ACC112 (cell line): ENCODE measurements at regions not wholly inside any gene's neighbourhood (a gene's known extent, or its start where the extent isn't known, plus 50 kb on each side); places are given as distances from the start of the nearest gene placed in this dataset.

ENCODE experiments used
- H2AFZ ChIP-seq: fragments of 200-600 bp; sonication (generic); one replicate; pipeline ENCODE4 v1.6.0; 2017; ENCODE audit warnings: antibody characterized with exemption, low read length; ENCODE audit not compliant: unreplicated experiment
- H3K27ac ChIP-seq: fragments of 200-600 bp; sonication (generic); 2 replicates; pipeline ENCODE4 v1.5.1; 2014; ENCODE audit warnings: low read depth, mild to moderate bottlenecking, antibody characterized with exemption, low read length, moderate library complexity
- H3K27me3 ChIP-seq: fragments of 200-600 bp; sonication (generic); 2 replicates; pipeline ENCODE4 v1.6.1; 2014; ENCODE audit warnings: mild to moderate bottlenecking, antibody characterized with exemption, low read length, moderate library complexity, mixed read lengths; ENCODE audit not compliant: insufficient read depth
- H3K36me3 ChIP-seq: fragments of 200-600 bp; sonication (generic); 2 replicates; pipeline ENCODE4 v1.6.1; 2016; ENCODE audit warnings: mild to moderate bottlenecking, antibody characterized with exemption, low read length, moderate library complexity, mixed read lengths; ENCODE audit not compliant: insufficient read depth
- H3K4me1 ChIP-seq: fragments of 200-600 bp; sonication (generic); one replicate; pipeline ENCODE4 v1.6.1; 2016; ENCODE audit warnings: low read length, mixed read lengths; ENCODE audit not compliant: insufficient read depth, unreplicated experiment, control insufficient read depth
- H3K4me3 ChIP-seq: fragments of 200-600 bp; sonication (generic); 2 replicates; pipeline ENCODE4 v1.5.1; 2014; ENCODE audit warnings: mild to moderate bottlenecking, low read depth, low read length
- H3K79me2 ChIP-seq: fragments of 200-600 bp; sonication (generic); one replicate; pipeline ENCODE4 v1.6.0; 2016; ENCODE audit warnings: low read length; ENCODE audit not compliant: control insufficient read depth, unreplicated experiment, insufficient read depth

GRCh38 chr6:133012774-133013173 is 198.4 kb downstream of the RPS12 start:
- Histone ChIP-seq H3K4me3 (no peak overlapping the region), H3K79me2 (no peaks in the 10 kb centered on the region), H3K27ac (no peak overlapping the region), H2AFZ (no peak overlapping the region), H3K4me1 (no peaks in the 10 kb centered on the region), H3K27me3 (no peaks in the 10 kb centered on the region), H3K36me3 (no peaks in the 10 kb centered on the region)

GRCh38 chr6:133016631-133017030 is 202.3 kb downstream of the RPS12 start:
- no peak overlapping the region for H3K27ac ChIP-seq
- no peaks in the 10 kb centered on the region for H3K36me3 ChIP-seq
- no peak overlapping the region for H2AFZ ChIP-seq
- H3K4me1 ChIP-seq = no peaks in the 10 kb centered on the region
- H3K79me2 ChIP-seq = no peaks in the 10 kb centered on the region
- H3K27me3 ChIP-seq = no peaks in the 10 kb centered on the region
- H3K4me3 ChIP-seq = no peak overlapping the region

DNA sequence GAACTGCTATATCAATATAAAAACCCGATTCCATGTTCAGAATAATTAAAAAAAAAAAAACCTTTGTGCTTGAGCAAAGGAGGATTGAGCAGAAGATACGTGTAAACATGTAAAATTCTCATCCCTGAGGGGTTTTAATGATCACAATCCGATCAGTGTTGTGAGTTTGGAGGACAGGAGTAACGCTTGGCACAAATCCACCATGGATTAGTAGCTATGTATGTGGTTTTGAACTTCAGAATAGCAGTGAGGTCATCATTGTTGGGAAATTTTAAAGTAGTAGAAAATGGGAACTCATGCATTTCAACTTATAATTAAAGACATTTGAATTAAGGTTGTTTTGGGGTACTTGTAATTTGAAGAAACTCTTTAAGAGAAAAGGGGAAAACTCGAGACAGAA is 203.2 kb downstream of the RPS12 start:
- H3K79me2 ChIP-seq = no peaks in the 10 kb centered on the region
- no peak overlapping the region for H3K4me3 ChIP-seq
- no peaks in the 10 kb centered on the region for H3K36me3 ChIP-seq
- no peaks in the 10 kb centered on the region for H3K27me3 ChIP-seq
- no peak overlapping the region for H3K27ac ChIP-seq
- H3K4me1 ChIP-seq = no peaks in the 10 kb centered on the region
- no peak overlapping the region for H2AFZ ChIP-seq

- H3K79me2 ChIP-seq = no peaks in the 10 kb centered on the region
- no peak overlapping the region for H2AFZ ChIP-seq
- H3K27ac ChIP-seq = no peak overlapping the region
- no peak overlapping the region for H3K4me3 ChIP-seq
- H3K4me1 ChIP-seq = no peaks in the 10 kb centered on the region
- peaks cover 8% of the 10 kb centered on the region; the same call in 1 of the 2 replicates for H3K27me3 ChIP-seq
- H3K36me3 ChIP-seq = no peaks in the 10 kb centered on the region
Observed at GRCh38 chr6:133026705-133027104, 212.3 kb downstream of the RPS12 start.

GRCh38 chr6:133033263-133033662 is 207.9 kb upstream of the EYA4 start:
- no peak overlapping the region for H2AFZ ChIP-seq
- H3K4me3 ChIP-seq = no peak overlapping the region
- H3K27ac ChIP-seq = no peak overlapping the region
- H3K4me1 ChIP-seq = no peaks in the 10 kb centered on the region
- H3K79me2 ChIP-seq = no peaks in the 10 kb centered on the region
- H3K36me3 ChIP-seq = no peaks in the 10 kb centered on the region
- H3K27me3 ChIP-seq = peaks cover 3% of the 10 kb centered on the region; the same call in 1 of the 2 replicates

- no peak overlapping the region for H3K4me3 ChIP-seq
- H3K27me3 ChIP-seq = no peaks in the 10 kb centered on the region
Observed at GRCh38 chr6:133034509-133035206, 206.5 kb upstream of the EYA4 start.

GRCh38 chr6:133040094-133040802 is 200.9 kb upstream of the EYA4 start:
- Histone ChIP-seq H3K27ac (no peak overlapping the region), H2AFZ (no peak overlapping the region), H3K36me3 (no peaks in the 10 kb centered on the region), H3K4me3 (no peak overlapping the region), H3K27me3 (no peaks in the 10 kb centered on the region), H3K4me1 (no peaks in the 10 kb centered on the region), H3K79me2 (no peaks in the 10 kb centered on the region)

More at GRCh38 chr6:133034509-133035206, 206.5 kb upstream of the EYA4 start:
- H2AFZ ChIP-seq = no peak overlapping the region
- no peaks in the 10 kb centered on the region for H3K36me3 ChIP-seq
- no peaks in the 10 kb centered on the region for H3K4me1 ChIP-seq
- H3K27ac ChIP-seq = no peak overlapping the region
- H3K79me2 ChIP-seq = no peaks in the 10 kb centered on the region

DNA sequence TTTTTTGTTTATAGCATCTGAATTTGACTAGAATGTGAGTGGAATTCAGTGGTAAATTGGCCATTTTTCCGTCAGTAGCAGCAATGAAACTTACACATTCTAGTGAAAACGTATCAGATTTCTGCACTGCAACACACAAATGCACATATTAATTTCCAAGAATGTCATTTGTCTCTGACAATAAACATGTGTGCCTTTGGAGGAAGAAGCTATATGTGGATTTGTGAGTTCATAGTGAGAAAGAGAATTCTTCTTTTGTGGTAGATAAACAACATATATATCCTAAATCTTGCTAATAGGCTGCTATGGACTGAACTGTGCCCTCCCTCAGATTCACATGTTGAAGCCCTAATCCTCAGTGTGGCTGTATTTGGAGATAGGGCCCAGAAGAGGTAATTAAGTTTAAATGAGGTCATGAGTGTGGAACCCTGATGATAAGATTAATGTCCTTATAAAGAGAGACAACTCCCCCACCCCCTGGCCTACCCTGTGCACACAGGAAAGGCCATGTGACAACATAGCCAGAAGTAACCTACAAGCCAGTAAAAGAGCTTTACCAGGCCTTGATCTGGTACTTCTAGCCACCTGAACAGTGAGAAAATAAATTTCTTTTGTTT is 200.2 kb upstream of the EYA4 start:
- no peak overlapping the region for H3K27ac ChIP-seq

DNA sequence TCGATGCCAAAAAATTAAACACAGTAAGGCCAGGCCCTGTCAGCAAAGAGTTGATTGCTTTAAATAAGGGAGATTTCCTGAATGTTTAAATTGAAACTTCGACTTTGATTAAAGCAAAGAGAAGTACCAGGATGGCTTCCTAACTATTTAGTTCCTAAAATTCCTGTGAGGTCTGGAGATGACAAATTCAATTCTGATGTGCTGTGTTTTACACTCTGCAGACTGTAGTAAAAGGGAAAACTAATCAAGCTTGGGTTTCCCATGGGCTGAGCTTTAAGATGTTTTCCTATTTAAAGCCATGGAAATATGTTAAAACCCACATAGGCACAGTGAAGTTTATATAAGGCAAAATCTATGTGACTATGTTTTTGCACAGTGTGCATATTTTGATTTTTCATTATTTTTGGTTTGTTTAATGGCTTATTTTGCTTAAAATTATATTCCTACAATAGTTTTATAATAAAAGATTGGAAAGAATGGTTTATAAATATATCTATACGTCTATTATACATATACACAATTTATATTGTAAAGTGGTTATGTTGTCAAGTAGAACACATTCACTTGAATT is 198.5 kb upstream of the EYA4 start:
- H3K4me3 ChIP-seq = no peak overlapping the region
- no peaks in the 10 kb centered on the region for H3K27me3 ChIP-seq

More for the DNA sequence above, 200.2 kb upstream of the EYA4 start:
- no peaks in the 10 kb centered on the region for H3K79me2 ChIP-seq
- no peaks in the 10 kb centered on the region for H3K27me3 ChIP-seq
- H2AFZ ChIP-seq = no peak overlapping the region
- no peaks in the 10 kb centered on the region for H3K4me1 ChIP-seq
- H3K4me3 ChIP-seq = no peak overlapping the region
- no peaks in the 10 kb centered on the region for H3K36me3 ChIP-seq

DNA sequence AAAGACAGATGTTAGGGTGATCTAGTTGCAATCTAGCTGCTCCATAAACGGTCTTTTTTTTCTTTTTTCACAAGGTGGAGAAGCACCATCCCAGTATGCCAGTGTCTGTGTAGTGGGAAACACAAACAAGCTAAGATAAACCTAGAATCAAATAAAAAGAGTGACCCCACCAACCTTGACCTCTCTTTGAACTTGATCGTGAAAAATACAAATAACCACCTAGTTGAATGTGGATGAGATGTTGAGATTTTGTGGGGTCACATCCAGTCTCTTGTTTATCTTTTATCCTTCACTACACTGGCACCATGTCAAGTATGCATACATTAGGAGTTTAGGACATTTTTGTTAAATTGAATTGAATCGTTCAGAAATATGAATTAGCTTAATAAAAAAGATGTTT is 194.6 kb upstream of the EYA4 start:
- H3K27ac ChIP-seq = no peak overlapping the region
- H3K36me3 ChIP-seq = no peaks in the 10 kb centered on the region
- no peak overlapping the region for H3K4me3 ChIP-seq
- H3K27me3 ChIP-seq = no peaks in the 10 kb centered on the region
- no peaks in the 10 kb centered on the region for H3K4me1 ChIP-seq
- no peak overlapping the region for H2AFZ ChIP-seq
- no peaks in the 10 kb centered on the region for H3K79me2 ChIP-seq

More for the DNA sequence above, 198.5 kb upstream of the EYA4 start:
- Histone ChIP-seq H3K79me2 (no peaks in the 10 kb centered on the region), H3K27ac (no peak overlapping the region), H3K36me3 (no peaks in the 10 kb centered on the region), H3K4me1 (no peaks in the 10 kb centered on the region), H2AFZ (no peak overlapping the region)
